Choroid plexus epithelial cell (primary cell): ENCODE measurements at regions not wholly inside any gene's neighbourhood (a gene's known extent, or its start where the extent isn't known, plus 50 kb on each side); places are given as distances from the start of the nearest gene placed in this dataset.

Source experiments
- DNase-seq: peaks from one replicate; pipeline ENCODE4 v3.0.0-alpha.2; 2010; ENCODE audit warnings: low read depth
- H3K4me3 ChIP-seq: 2 replicates; pipeline ENCODE4 v1.5.1; 2011; ENCODE audit warnings: low read depth, mild to moderate bottlenecking, control low read depth, low read length, moderate library complexity
- CTCF ChIP-seq: conservative IDR thresholded peaks from 2 replicates; pipeline ENCODE4 v1.5.1; 2011; ENCODE audit warnings: low read depth, mild to moderate bottlenecking, control low read depth, inconsistent platforms, low read length, moderate library complexity

- no peak overlapping the region for H3K4me3 ChIP-seq
- no peak for TF ChIP-seq CTCF
- DNase-seq: no peak
Observed at GRCh38 chr12:61920230-61920629, 340.0 kb upstream of the USP15 start.

GRCh38 chr12:61923152-61923551 lies 337.1 kb upstream of the USP15 start:
- no peak for TF ChIP-seq CTCF
- DNase-seq: no peak
- no peak overlapping the region for H3K4me3 ChIP-seq

- no peak for TF ChIP-seq CTCF
- no peak for DNase-seq
- no peak overlapping the region for H3K4me3 ChIP-seq
Observed at GRCh38 chr12:61934564-61934963, 325.6 kb upstream of the USP15 start.

GRCh38 chr12:61939977-61940376 lies 320.2 kb upstream of the USP15 start:
- DNase-seq: no peak
- no peak overlapping the region for H3K4me3 ChIP-seq
- no peak for TF ChIP-seq CTCF

- no peak overlapping the region for H3K4me3 ChIP-seq
- no peak for TF ChIP-seq CTCF
- no peak for DNase-seq
Observed at GRCh38 chr12:61956545-61956944, 303.7 kb upstream of the USP15 start.

- H3K4me3 ChIP-seq: no peak overlapping the region
- no peak for DNase-seq
- TF ChIP-seq CTCF: no peak
Observed at GRCh38 chr12:61974461-61974860, 285.7 kb upstream of the USP15 start.

- no peak for DNase-seq
- H3K4me3 ChIP-seq: no peak overlapping the region
- no peak for TF ChIP-seq CTCF
Observed at GRCh38 chr12:61985830-61986229, 274.4 kb upstream of the USP15 start.
